OCI-LY1 (cell line): ENCODE measurements at regions not wholly inside any gene's neighbourhood (a gene's known extent, or its start where the extent isn't known, plus 50 kb on each side); places are given as distances from the start of the nearest gene placed in this dataset.

ENCODE experiments used
- EZH2 ChIP-seq: fragments of 200-600 bp; sonication (generic), shearing (Covaris generic); IDR thresholded peaks from 2 replicates; pipeline ENCODE4 v1.8.0; 2017; ENCODE audit warnings: borderline replicate concordance, mixed run types, mild to moderate bottlenecking, antibody characterized with exemption, low read length, moderate library complexity, mixed read lengths
- TF ChIP-seq, protein P1 (sequence below): fragments of 200-600 bp; sonication (generic), shearing (Covaris generic); IDR thresholded peaks from 2 replicates; pipeline ENCODE4 v1.5.1; 2017; ENCODE audit warnings: mild to moderate bottlenecking, antibody characterized with exemption, low read length, moderate library complexity, mixed read lengths

GRCh38 chr9:2263111-2263510 lies 248.0 kb downstream of the SMARCA2 start:
- TF ChIP-seq, protein P1, sequence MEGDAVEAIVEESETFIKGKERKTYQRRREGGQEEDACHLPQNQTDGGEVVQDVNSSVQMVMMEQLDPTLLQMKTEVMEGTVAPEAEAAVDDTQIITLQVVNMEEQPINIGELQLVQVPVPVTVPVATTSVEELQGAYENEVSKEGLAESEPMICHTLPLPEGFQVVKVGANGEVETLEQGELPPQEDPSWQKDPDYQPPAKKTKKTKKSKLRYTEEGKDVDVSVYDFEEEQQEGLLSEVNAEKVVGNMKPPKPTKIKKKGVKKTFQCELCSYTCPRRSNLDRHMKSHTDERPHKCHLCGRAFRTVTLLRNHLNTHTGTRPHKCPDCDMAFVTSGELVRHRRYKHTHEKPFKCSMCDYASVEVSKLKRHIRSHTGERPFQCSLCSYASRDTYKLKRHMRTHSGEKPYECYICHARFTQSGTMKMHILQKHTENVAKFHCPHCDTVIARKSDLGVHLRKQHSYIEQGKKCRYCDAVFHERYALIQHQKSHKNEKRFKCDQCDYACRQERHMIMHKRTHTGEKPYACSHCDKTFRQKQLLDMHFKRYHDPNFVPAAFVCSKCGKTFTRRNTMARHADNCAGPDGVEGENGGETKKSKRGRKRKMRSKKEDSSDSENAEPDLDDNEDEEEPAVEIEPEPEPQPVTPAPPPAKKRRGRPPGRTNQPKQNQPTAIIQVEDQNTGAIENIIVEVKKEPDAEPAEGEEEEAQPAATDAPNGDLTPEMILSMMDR: no peak
- TF ChIP-seq EZH2: no peak
